ENCODE measurements at regions not wholly inside any gene's neighbourhood (a gene's known extent, or its start where the extent isn't known, plus 50 kb on each side); places are given as distances from the start of the nearest gene placed in this dataset.

DNA sequence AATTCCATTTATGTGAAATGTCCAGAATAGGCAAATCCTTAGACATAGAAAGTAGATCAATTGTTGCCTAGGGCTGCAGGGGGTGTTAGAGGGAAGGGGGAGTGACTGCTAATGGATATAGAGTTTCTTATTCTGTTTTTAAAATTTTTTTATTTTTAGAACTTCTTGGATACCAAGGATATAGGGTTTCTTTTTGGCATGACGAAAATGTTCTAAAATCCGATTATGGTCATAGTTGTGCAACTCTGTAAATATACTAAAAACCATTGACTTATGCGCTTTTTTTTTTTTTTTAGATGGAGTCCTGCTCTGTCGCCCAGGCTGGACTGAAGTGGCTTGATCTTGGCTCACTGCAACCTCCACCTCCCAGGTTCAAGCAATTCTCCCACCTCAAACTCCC is 125.2 kb upstream of the USP9X start:
- ATAC-seq (ENCODE audit: low FRiP score) (no peak), DNase-seq (no peak)
- Histone ChIP-seq H3K4me1 (ENCODE audit: control insufficient read depth in 1 of 2, insufficient read depth in 2 of 2, low read length in 2 of 2) (no peaks in the 10 kb centered on the region), H3K27ac (ENCODE audit: low read depth in 1 of 2, low read length in 2 of 2) (no peak overlapping the region), H3K4me3 (ENCODE audit: low read length in 2 of 2) (no peak overlapping the region), H3K9me3 (ENCODE audit: control insufficient read depth, low read length) (peaks cover 2% of the 10 kb centered on the region), H3K27me3 (ENCODE audit: control insufficient read depth in 1 of 2, insufficient read depth in 2 of 2, low read length in 1 of 2) (no peaks in the 10 kb centered on the region), H3K36me3 (ENCODE audit: control insufficient read depth in 1 of 2, insufficient read depth in 2 of 2, low read length in 1 of 2) (no peaks in the 10 kb centered on the region)
- intact Hi-C loops (cut with DNase I) = no loop called here
- 65 to 70% methylated on average over 4 of the region's 4 CpGs for WGBS, 2 donors

DNA sequence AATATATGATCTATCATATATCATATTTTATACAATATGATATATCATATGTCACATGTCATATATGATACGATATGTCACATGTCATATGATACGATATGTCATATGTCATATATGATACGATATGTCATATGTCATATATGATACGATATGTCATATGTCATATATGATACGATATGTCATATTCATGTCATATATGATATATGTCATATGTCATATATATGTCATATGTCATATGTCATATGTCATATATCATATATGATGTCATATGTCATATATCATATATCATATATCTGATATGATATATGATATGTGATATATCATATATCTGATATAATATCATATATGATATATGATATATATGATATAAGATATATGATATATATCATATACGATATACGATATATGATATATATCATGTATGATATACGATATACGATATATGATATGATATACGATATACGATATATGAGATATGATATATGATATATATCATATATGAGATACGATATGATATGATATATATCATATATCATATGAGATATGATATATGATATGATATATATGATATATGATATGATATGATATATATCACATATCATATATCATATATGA is 122.3 kb upstream of the USP9X start:
- ATAC-seq (ENCODE audit: low FRiP score) = no peak
- no peak overlapping the region for H3K4me3 ChIP-seq (ENCODE audit: low read length in 2 of 2)
- H3K36me3 ChIP-seq (ENCODE audit: control insufficient read depth in 1 of 2, insufficient read depth in 2 of 2, low read length in 1 of 2) = no peaks in the 10 kb centered on the region
- H3K4me1 ChIP-seq (ENCODE audit: control insufficient read depth in 1 of 2, insufficient read depth in 2 of 2, low read length in 2 of 2) = no peaks in the 10 kb centered on the region
- WGBS, 2 donors = 89 to 93% methylated on average over 12 of the region's 12 CpGs
- no peak overlapping the region for H3K27ac ChIP-seq (ENCODE audit: low read depth in 1 of 2, low read length in 2 of 2)
- H3K27me3 ChIP-seq (ENCODE audit: control insufficient read depth in 1 of 2, insufficient read depth in 2 of 2, low read length in 1 of 2) = no peaks in the 10 kb centered on the region
- intact Hi-C loops (cut with DNase I) = no loop called here
- peaks cover 2% of the 10 kb centered on the region for H3K9me3 ChIP-seq (ENCODE audit: control insufficient read depth, low read length)
- DNase-seq = no peak

DNA sequence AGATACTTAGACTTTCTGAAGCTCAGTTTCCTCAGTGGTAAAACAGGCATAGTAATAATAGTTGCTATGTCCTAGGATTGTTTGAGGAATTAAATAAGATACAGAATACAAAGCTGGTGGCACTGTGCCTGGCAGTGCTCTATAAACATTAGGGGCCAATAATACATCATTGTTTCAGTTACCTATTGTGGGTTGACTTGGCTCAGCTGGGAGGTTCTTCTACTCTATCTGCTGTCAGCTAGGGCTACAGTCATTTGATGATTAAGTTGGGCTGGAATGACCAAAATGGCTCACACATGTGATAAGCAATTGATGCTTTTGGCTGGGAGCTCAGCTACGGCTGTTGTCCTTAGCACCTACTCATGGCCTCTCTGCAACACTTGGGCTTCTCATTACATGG is 121.2 kb upstream of the USP9X start:
- intact Hi-C loops (cut with DNase I) = no loop called here
- Histone ChIP-seq H3K27ac (ENCODE audit: low read depth in 1 of 2, low read length in 2 of 2) (no peak overlapping the region), H3K4me1 (ENCODE audit: control insufficient read depth in 1 of 2, insufficient read depth in 2 of 2, low read length in 2 of 2) (no peaks in the 10 kb centered on the region), H3K9me3 (ENCODE audit: control insufficient read depth, low read length) (peaks cover 2% of the 10 kb centered on the region), H3K27me3 (ENCODE audit: control insufficient read depth in 1 of 2, insufficient read depth in 2 of 2, low read length in 1 of 2) (no peaks in the 10 kb centered on the region), H3K36me3 (ENCODE audit: control insufficient read depth in 1 of 2, insufficient read depth in 2 of 2, low read length in 1 of 2) (no peaks in the 10 kb centered on the region), H3K4me3 (ENCODE audit: low read length in 2 of 2) (no peak overlapping the region)
- DNase-seq (no peak), ATAC-seq (ENCODE audit: low FRiP score) (no peak)
- 59 to 77% methylated on average over 1 of the region's 1 CpG for WGBS, 2 donors

DNA sequence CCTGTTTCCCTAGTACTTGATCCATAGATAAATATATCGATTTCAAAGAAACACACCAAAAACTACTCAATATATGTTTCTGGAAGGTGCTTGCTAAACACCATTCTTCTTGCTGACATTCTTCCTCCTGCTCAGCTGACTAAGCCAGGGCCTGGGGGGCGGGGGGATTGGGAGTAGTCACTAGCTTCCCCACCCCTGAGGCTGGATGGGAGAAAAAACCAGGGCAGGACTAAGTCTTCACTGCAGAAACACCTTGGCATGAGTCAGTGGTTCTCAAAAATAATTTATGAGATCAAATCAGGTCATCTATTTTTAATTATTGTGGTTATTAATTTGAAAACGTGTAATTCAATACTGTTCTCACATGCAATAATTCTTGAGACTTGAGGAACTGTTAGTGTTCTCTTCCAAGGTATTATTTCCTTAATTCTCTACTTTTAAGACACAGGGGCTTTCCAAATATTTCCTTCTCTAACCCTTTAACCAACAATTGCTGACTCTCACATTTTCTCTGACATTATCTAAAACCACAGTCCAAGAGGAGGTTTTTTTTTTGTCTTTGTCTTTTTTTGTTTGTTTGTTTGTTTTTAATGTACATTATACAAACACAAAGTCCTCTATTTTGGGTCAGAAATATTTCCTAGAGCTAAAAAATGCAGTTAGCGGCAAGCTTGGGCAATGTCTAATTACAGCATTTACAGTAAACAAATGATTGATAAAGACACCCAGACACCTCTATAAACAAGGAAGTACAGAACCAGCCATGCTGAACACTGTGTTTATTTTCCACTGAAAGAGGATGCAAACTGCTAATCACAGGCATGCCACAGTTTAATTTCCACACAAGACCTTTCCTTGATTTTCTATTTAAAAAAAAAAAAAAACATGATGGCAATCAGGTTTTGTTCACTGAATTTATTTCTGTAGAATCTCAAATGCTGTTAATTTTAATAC is 120.3 kb upstream of the USP9X start:
- 70 to 72% methylated on average over 4 of the region's 4 CpGs for WGBS, 2 donors
- Histone ChIP-seq H3K36me3 (ENCODE audit: control insufficient read depth in 1 of 2, insufficient read depth in 2 of 2, low read length in 1 of 2) (no peaks in the 10 kb centered on the region), H3K9me3 (ENCODE audit: control insufficient read depth, low read length) (peaks cover 2% of the 10 kb centered on the region), H3K27ac (ENCODE audit: low read depth in 1 of 2, low read length in 2 of 2) (no peak overlapping the region), H3K27me3 (ENCODE audit: control insufficient read depth in 1 of 2, insufficient read depth in 2 of 2, low read length in 1 of 2) (no peaks in the 10 kb centered on the region), H3K4me3 (ENCODE audit: low read length in 2 of 2) (no peak overlapping the region), H3K4me1 (ENCODE audit: control insufficient read depth in 1 of 2, insufficient read depth in 2 of 2, low read length in 2 of 2) (no peaks in the 10 kb centered on the region)
- no peak for DNase-seq
- intact Hi-C loops (cut with DNase I) = no loop called here
- ATAC-seq (ENCODE audit: low FRiP score) = no peak

DNA sequence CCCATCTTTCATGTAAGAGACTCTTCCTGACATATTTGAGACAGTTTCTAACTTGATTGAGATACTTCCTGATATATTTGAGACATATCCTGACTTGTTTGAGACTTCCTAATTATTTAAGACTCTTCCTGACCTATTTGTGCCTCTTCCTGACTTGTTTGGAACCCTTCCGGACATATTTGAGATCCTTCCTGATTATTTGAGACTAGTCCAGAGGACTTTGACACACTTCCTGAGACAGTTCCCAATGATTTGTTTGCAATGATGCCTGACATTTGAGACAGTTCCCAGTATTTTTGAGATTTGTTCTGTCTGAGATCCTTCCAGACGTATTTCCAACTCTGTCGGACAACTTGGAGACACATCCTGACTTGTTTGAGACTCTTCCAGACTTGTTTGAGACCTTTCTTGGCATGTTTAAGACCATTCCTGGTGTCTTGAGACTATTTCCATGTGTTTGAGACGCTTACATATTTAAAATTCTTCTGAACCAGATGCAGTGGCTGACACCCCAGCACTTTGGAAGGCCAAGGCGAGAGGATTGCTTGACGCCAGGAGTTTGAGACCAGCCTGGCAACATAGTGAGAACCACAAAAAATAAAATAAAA is 118.9 kb upstream of the USP9X start:
- DNase-seq = no peak
- WGBS, 2 donors = 76 to 78% methylated on average over 6 of the region's 6 CpGs
- no peak overlapping the region for H3K4me3 ChIP-seq (ENCODE audit: low read length in 2 of 2)
- H3K4me1 ChIP-seq (ENCODE audit: control insufficient read depth in 1 of 2, insufficient read depth in 2 of 2, low read length in 2 of 2) = no peaks in the 10 kb centered on the region
- no peak overlapping the region for H3K27ac ChIP-seq (ENCODE audit: low read depth in 1 of 2, low read length in 2 of 2)
- no peak for ATAC-seq (ENCODE audit: low FRiP score)
- no peaks in the 10 kb centered on the region for H3K27me3 ChIP-seq (ENCODE audit: control insufficient read depth in 1 of 2, insufficient read depth in 2 of 2, low read length in 1 of 2)
- no peaks in the 10 kb centered on the region for H3K36me3 ChIP-seq (ENCODE audit: control insufficient read depth in 1 of 2, insufficient read depth in 2 of 2, low read length in 1 of 2)
- intact Hi-C loops (cut with DNase I) = no loop called here
- H3K9me3 ChIP-seq (ENCODE audit: control insufficient read depth, low read length) = peaks cover 2% of the 10 kb centered on the region

DNA sequence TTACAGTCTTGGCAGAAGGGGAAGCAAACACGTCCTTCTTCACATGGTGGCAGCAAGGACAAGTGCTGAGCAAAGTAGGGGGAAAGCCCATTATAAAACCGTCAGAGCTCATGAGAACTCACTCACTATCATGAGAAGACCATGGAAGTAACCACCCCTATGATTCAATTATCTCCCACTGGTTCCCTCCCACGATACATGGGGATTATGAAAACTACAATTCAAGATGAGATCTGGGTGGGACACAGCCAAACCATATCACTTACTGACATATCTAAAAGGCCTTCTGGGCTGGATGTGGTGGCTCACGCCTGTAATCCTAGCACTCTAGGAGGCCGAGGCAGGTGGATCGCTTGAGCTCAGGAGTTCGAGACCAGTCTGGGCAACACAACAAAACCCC is 117.1 kb upstream of the USP9X start:
- Histone ChIP-seq H3K4me3 (ENCODE audit: low read length in 2 of 2) (no peak overlapping the region), H3K27ac (ENCODE audit: low read depth in 1 of 2, low read length in 2 of 2) (no peak overlapping the region), H3K9me3 (ENCODE audit: control insufficient read depth, low read length) (peaks cover 2% of the 10 kb centered on the region), H3K4me1 (ENCODE audit: control insufficient read depth in 1 of 2, insufficient read depth in 2 of 2, low read length in 2 of 2) (no peaks in the 10 kb centered on the region), H3K27me3 (ENCODE audit: control insufficient read depth in 1 of 2, insufficient read depth in 2 of 2, low read length in 1 of 2) (no peaks in the 10 kb centered on the region), H3K36me3 (ENCODE audit: control insufficient read depth in 1 of 2, insufficient read depth in 2 of 2, low read length in 1 of 2) (no peaks in the 10 kb centered on the region)
- intact Hi-C loops (cut with DNase I) = no loop called here
- no peak for ATAC-seq (ENCODE audit: low FRiP score)
- 95 to 97% methylated on average over 7 of the region's 7 CpGs for WGBS, 2 donors
- DNase-seq = no peak

DNA sequence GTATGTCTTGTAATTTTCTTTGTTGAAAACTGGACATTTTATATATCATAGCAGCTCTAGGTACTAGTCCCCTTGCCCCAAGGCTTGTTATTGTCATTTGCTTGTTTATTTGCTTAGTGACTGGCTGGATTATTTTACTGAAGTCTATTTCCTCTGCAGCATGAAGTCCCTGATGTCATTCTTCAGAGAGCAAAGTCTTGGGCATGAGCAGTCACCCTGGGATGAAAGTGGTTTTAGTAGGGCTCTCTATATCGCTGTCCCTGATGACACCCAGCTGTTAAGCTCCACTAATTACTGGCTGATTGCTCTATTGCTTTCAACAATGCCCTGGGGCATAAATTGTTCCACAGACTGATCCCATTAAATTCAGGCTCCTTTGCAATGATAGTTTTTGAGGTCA is 113.5 kb upstream of the USP9X start:
- Histone ChIP-seq H3K9me3 (ENCODE audit: control insufficient read depth, low read length) (no peaks in the 10 kb centered on the region), H3K36me3 (ENCODE audit: control insufficient read depth in 1 of 2, insufficient read depth in 2 of 2, low read length in 1 of 2) (no peaks in the 10 kb centered on the region), H3K27me3 (ENCODE audit: control insufficient read depth in 1 of 2, insufficient read depth in 2 of 2, low read length in 1 of 2) (no peaks in the 10 kb centered on the region), H3K27ac (ENCODE audit: low read depth in 1 of 2, low read length in 2 of 2) (no peak overlapping the region), H3K4me3 (ENCODE audit: low read length in 2 of 2) (no peak overlapping the region), H3K4me1 (ENCODE audit: control insufficient read depth in 1 of 2, insufficient read depth in 2 of 2, low read length in 2 of 2) (no peaks in the 10 kb centered on the region)
- intact Hi-C loops (cut with DNase I) = no loop called here
- 39 to 43% methylated on average over 1 of the region's 1 CpG for WGBS, 2 donors
- ATAC-seq (ENCODE audit: low FRiP score) (no peak), DNase-seq (no peak)

DNA sequence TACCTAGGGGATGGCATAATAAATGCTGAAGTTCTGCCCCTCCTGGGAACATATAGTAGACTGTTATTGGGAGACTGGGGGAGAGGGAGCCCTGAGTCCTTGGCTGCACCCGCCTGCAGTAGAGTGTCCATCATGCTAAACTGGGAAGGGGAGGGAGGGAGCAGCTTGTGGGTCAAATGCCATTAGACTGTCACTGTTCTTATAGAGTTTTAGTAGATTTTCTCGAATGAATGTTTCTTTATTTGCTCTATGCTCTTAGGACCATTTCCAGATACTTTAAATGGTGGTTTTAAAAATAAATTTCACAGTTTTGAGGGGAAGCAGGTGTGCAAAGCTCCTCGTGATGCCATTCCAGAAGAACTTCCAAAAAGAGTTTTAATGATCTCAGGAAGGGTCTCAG is 111.6 kb upstream of the USP9X start:
- Histone ChIP-seq H3K36me3 (ENCODE audit: control insufficient read depth in 1 of 2, insufficient read depth in 2 of 2, low read length in 1 of 2) (no peaks in the 10 kb centered on the region), H3K27ac (ENCODE audit: low read depth in 1 of 2, low read length in 2 of 2) (no peak overlapping the region), H3K27me3 (ENCODE audit: control insufficient read depth in 1 of 2, insufficient read depth in 2 of 2, low read length in 1 of 2) (no peaks in the 10 kb centered on the region), H3K9me3 (ENCODE audit: control insufficient read depth, low read length) (no peaks in the 10 kb centered on the region), H3K4me1 (ENCODE audit: control insufficient read depth in 1 of 2, insufficient read depth in 2 of 2, low read length in 2 of 2) (no peaks in the 10 kb centered on the region), H3K4me3 (ENCODE audit: low read length in 2 of 2) (no peak overlapping the region)
- WGBS, 2 donors = 72% methylated on average over 3 of the region's 3 CpGs
- intact Hi-C loops (cut with DNase I) = no loop called here
- DNase-seq = no peak
- no peak for ATAC-seq (ENCODE audit: low FRiP score)

DNA sequence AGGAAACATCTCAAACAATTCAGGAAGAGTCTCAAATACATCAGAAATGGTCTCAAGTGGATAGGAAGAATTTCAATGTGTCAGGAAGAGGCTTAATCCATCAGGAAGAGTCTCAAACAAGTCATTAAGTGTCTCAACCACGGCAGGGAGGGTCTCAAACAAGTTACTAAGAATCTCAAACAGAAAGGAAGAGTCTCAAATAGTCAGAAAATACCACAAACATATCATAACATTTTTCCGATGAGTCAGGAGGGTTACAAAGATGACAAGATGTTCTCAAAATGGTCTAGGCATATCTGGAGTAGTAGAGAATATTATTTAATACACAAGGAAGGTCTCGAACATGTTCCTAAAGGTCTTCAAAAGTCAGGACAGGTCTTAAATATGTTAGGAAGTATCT is 109.3 kb upstream of the USP9X start:
- intact Hi-C loops (cut with DNase I) = no loop called here

More for the DNA sequence above, 109.3 kb upstream of the USP9X start:
- no peak overlapping the region for H3K4me3 ChIP-seq (ENCODE audit: low read length in 2 of 2)
- 85 to 93% methylated on average over 3 of the region's 3 CpGs for WGBS, 2 donors
- no peak for DNase-seq
- ATAC-seq (ENCODE audit: low FRiP score) = no peak
- H3K9me3 ChIP-seq (ENCODE audit: control insufficient read depth, low read length) = no peaks in the 10 kb centered on the region
- no peaks in the 10 kb centered on the region for H3K4me1 ChIP-seq (ENCODE audit: control insufficient read depth in 1 of 2, insufficient read depth in 2 of 2, low read length in 2 of 2)
- no peaks in the 10 kb centered on the region for H3K36me3 ChIP-seq (ENCODE audit: control insufficient read depth in 1 of 2, insufficient read depth in 2 of 2, low read length in 1 of 2)
- H3K27me3 ChIP-seq (ENCODE audit: control insufficient read depth in 1 of 2, insufficient read depth in 2 of 2, low read length in 1 of 2) = no peaks in the 10 kb centered on the region
- H3K27ac ChIP-seq (ENCODE audit: low read depth in 1 of 2, low read length in 2 of 2) = no peak overlapping the region
